HPDE6-E6E7 (cell line): ENCODE measurements at regions not wholly inside any gene's neighbourhood (a gene's known extent, or its start where the extent isn't known, plus 50 kb on each side); places are given as distances from the start of the nearest gene placed in this dataset.
A peak's percentile ranks its signal among the peaks of the same experiment; 100 is the strongest.

ENCODE experiments used
- DNase-seq: peaks from one replicate; pipeline ENCODE4 v3.0.0; 2011; ENCODE audit warnings: missing footprints; ENCODE audit errors: extremely low spot score

- DNase-seq: peak; percentile 41
These were observed 115.0 kb upstream of the HS3ST1 start for GRCh38 chr4:11543706-11544105.

GRCh38 chr4:11542952-11543351, 114.3 kb upstream of the HS3ST1 start:
- DNase-seq: no peak

GRCh38 chr4:11537846-11538245, 109.2 kb upstream of the HS3ST1 start:
- DNase-seq: no peak

- DNase-seq: no peak
These were observed 106.6 kb upstream of the HS3ST1 start for GRCh38 chr4:11535333-11535732.

GRCh38 chr4:11534623-11535302, 106.1 kb upstream of the HS3ST1 start:
- DNase-seq: no peak

- no peak for DNase-seq
These were observed 103.4 kb upstream of the HS3ST1 start for GRCh38 chr4:11532138-11532537.

GRCh38 chr4:11529625-11530201, 101.0 kb upstream of the HS3ST1 start:
- peak; percentile 22 for DNase-seq

GRCh38 chr4:11525085-11525484, 96.4 kb upstream of the HS3ST1 start:
- DNase-seq: peak; percentile 62

GRCh38 chr4:11518754-11519153, 90.1 kb upstream of the HS3ST1 start:
- DNase-seq: no peak

GRCh38 chr4:11514779-11515419, 86.2 kb upstream of the HS3ST1 start:
- DNase-seq: no peak

GRCh38 chr4:11514003-11514402, 85.3 kb upstream of the HS3ST1 start:
- no peak for DNase-seq

GRCh38 chr4:11512871-11513270, 84.2 kb upstream of the HS3ST1 start:
- DNase-seq: no peak

- DNase-seq: no peak
These were observed 82.6 kb upstream of the HS3ST1 start for GRCh38 chr4:11511321-11511720.

- DNase-seq: no peak
These were observed 79.2 kb upstream of the HS3ST1 start for GRCh38 chr4:11507920-11508319.

GRCh38 chr4:11506194-11506593, 77.5 kb upstream of the HS3ST1 start:
- no peak for DNase-seq

GRCh38 chr4:11505221-11505971, 76.7 kb upstream of the HS3ST1 start:
- DNase-seq: peak; percentile 85

- DNase-seq: no peak
These were observed 74.5 kb upstream of the HS3ST1 start for GRCh38 chr4:11503166-11503565.

- no peak for DNase-seq
These were observed 69.3 kb upstream of the HS3ST1 start for GRCh38 chr4:11497972-11498371.

- DNase-seq: no peak
These were observed 68.6 kb upstream of the HS3ST1 start for GRCh38 chr4:11497212-11497806.

- peak; percentile 73 for DNase-seq
These were observed 67.7 kb upstream of the HS3ST1 start for GRCh38 chr4:11496351-11496829.

GRCh38 chr4:11495818-11496217, 67.1 kb upstream of the HS3ST1 start:
- no peak for DNase-seq

- DNase-seq: no peak
These were observed 66.6 kb upstream of the HS3ST1 start for GRCh38 chr4:11495291-11495690.
